ENCODE measurements at regions not wholly inside any gene's neighbourhood (a gene's known extent, or its start where the extent isn't known, plus 50 kb on each side); places are given as distances from the start of the nearest gene placed in this dataset.

- TF ChIP-seq JUN (IDR thresholded peaks at IDR 0.05) (no peak), BHLHE40 (IDR thresholded peaks at IDR 0.05; ENCODE audit: low read depth, low read length) (no peak), POLR2A (IDR thresholded peaks at IDR 0.05; ENCODE audit: low read length) (no peak), CHD2 (IDR thresholded peaks at IDR 0.05; ENCODE audit: low read length, partially characterized antibody) (no peak)
- TF ChIP-seq, protein P1, sequence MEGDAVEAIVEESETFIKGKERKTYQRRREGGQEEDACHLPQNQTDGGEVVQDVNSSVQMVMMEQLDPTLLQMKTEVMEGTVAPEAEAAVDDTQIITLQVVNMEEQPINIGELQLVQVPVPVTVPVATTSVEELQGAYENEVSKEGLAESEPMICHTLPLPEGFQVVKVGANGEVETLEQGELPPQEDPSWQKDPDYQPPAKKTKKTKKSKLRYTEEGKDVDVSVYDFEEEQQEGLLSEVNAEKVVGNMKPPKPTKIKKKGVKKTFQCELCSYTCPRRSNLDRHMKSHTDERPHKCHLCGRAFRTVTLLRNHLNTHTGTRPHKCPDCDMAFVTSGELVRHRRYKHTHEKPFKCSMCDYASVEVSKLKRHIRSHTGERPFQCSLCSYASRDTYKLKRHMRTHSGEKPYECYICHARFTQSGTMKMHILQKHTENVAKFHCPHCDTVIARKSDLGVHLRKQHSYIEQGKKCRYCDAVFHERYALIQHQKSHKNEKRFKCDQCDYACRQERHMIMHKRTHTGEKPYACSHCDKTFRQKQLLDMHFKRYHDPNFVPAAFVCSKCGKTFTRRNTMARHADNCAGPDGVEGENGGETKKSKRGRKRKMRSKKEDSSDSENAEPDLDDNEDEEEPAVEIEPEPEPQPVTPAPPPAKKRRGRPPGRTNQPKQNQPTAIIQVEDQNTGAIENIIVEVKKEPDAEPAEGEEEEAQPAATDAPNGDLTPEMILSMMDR (IDR thresholded peaks at IDR 0.05), result no peak
These were observed 407.9 kb downstream of the HRH4 start for GRCh38 chr18:24868311-24868710.

All from A549 (cell line).